HL-60 (cell line): ENCODE measurements at regions not wholly inside any gene's neighbourhood (a gene's known extent, or its start where the extent isn't known, plus 50 kb on each side); places are given as distances from the start of the nearest gene placed in this dataset.

Experiments
- DNase-seq, 2 experiments: peaks; one replicate each; pipeline ENCODE4 v3.0.0-alpha.2; 2010 to 2020; ENCODE audit warnings: low read depth in 1 of 2, low spot score in 1 of 2
- H3K27ac ChIP-seq: fragments of 250-450 bp; sonication (Bioruptor Pico); replicated peaks from 2 replicates; pipeline ENCODE4 v1.5.1; 2020; ENCODE audit warnings: mild to moderate bottlenecking, moderate library complexity
- H3K27me3 ChIP-seq: fragments of 250-450 bp; sonication (Bioruptor Pico); 2 replicates; pipeline ENCODE4 v1.5.1; 2021; ENCODE audit warnings: mild to moderate bottlenecking, moderate library complexity; ENCODE audit not compliant: insufficient read depth, poor library complexity, severe bottlenecking
- H3K4me3 ChIP-seq: replicated peaks from 2 replicates; pipeline ENCODE4 v1.5.1; 2011; ENCODE audit warnings: mild to moderate bottlenecking, control low read depth, low read length; ENCODE audit not compliant: insufficient read depth
- GABPA ChIP-seq: IDR thresholded peaks from 2 replicates; pipeline ENCODE4 v1.6.1; 2012; ENCODE audit warnings: low read depth
- POLR2AphosphoS5 ChIP-seq: IDR thresholded peaks from 2 replicates; pipeline ENCODE4 v1.6.1; 2012; ENCODE audit warnings: low read depth
- SPI1 ChIP-seq: IDR thresholded peaks from 2 replicates; pipeline ENCODE4 v1.6.1; 2012; ENCODE audit warnings: low read depth, mild to moderate bottlenecking, borderline replicate concordance
- TF ChIP-seq, protein P1 (sequence below): IDR thresholded peaks from 2 replicates; pipeline ENCODE4 v1.6.1; 2012; ENCODE audit warnings: low read depth; ENCODE audit not compliant: insufficient replicate concordance
- TF ChIP-seq, protein P2 (sequence below): IDR thresholded peaks from one replicate; pipeline ENCODE4 v1.5.1; 2011; ENCODE audit warnings: low read length, control low read depth, inconsistent platforms; ENCODE audit not compliant: insufficient read depth

DNA sequence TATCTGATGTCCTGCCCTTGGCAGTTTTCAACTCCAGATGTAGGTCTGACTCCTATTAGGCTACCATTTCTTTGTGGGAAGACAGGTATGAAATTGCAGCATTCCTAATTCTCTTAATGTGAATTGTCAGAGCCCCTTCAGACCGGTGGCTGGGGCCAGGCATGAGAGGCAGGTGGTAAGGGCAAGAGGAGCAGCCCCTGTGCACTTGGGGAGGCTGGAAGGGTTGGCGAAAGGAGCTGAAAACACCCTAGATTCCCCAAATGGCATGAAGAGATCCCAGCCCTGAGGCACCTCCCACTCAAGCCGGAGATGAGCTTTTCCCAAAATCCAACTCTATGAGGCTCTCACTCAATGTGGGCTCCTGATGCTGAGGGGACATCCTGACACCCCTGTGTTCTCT lies 453.2 kb downstream of the NR2F2 start:
- H3K27ac ChIP-seq = no peak overlapping the region
- H3K27me3 ChIP-seq = no peaks in the 10 kb centered on the region
- no peak for DNase-seq
- TF ChIP-seq, protein P1, sequence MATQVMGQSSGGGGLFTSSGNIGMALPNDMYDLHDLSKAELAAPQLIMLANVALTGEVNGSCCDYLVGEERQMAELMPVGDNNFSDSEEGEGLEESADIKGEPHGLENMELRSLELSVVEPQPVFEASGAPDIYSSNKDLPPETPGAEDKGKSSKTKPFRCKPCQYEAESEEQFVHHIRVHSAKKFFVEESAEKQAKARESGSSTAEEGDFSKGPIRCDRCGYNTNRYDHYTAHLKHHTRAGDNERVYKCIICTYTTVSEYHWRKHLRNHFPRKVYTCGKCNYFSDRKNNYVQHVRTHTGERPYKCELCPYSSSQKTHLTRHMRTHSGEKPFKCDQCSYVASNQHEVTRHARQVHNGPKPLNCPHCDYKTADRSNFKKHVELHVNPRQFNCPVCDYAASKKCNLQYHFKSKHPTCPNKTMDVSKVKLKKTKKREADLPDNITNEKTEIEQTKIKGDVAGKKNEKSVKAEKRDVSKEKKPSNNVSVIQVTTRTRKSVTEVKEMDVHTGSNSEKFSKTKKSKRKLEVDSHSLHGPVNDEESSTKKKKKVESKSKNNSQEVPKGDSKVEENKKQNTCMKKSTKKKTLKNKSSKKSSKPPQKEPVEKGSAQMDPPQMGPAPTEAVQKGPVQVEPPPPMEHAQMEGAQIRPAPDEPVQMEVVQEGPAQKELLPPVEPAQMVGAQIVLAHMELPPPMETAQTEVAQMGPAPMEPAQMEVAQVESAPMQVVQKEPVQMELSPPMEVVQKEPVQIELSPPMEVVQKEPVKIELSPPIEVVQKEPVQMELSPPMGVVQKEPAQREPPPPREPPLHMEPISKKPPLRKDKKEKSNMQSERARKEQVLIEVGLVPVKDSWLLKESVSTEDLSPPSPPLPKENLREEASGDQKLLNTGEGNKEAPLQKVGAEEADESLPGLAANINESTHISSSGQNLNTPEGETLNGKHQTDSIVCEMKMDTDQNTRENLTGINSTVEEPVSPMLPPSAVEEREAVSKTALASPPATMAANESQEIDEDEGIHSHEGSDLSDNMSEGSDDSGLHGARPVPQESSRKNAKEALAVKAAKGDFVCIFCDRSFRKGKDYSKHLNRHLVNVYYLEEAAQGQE = no peak
- TF ChIP-seq GABPA = no peak
- TF ChIP-seq POLR2AphosphoS5 = no peak
- no peak for TF ChIP-seq SPI1
- TF ChIP-seq, protein P2, sequence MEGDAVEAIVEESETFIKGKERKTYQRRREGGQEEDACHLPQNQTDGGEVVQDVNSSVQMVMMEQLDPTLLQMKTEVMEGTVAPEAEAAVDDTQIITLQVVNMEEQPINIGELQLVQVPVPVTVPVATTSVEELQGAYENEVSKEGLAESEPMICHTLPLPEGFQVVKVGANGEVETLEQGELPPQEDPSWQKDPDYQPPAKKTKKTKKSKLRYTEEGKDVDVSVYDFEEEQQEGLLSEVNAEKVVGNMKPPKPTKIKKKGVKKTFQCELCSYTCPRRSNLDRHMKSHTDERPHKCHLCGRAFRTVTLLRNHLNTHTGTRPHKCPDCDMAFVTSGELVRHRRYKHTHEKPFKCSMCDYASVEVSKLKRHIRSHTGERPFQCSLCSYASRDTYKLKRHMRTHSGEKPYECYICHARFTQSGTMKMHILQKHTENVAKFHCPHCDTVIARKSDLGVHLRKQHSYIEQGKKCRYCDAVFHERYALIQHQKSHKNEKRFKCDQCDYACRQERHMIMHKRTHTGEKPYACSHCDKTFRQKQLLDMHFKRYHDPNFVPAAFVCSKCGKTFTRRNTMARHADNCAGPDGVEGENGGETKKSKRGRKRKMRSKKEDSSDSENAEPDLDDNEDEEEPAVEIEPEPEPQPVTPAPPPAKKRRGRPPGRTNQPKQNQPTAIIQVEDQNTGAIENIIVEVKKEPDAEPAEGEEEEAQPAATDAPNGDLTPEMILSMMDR = no peak
- no peak overlapping the region for H3K4me3 ChIP-seq

DNA sequence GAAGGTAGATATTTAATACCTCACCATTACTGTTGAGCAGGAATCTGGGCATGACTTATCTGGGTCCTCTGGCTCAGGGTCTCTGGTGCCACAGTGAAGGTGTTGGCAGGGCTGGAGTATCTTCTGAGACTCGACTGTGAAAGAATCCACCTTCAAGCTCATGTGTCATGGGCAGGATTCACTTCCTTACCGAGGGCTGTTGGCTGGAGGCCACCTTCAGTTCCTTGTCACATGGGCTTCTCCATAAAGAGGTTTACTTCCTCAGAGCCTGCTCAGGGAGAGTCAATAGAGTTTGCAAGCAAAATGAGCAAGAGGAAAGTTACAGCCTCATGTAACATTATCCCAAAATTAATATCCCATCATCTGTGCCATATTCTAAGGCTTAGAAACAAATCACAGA lies 459.5 kb downstream of the NR2F2 start:
- peak overlapping the region; percentile 36 for H3K27ac ChIP-seq
- peak; percentile 52 to 74 for DNase-seq

DNA sequence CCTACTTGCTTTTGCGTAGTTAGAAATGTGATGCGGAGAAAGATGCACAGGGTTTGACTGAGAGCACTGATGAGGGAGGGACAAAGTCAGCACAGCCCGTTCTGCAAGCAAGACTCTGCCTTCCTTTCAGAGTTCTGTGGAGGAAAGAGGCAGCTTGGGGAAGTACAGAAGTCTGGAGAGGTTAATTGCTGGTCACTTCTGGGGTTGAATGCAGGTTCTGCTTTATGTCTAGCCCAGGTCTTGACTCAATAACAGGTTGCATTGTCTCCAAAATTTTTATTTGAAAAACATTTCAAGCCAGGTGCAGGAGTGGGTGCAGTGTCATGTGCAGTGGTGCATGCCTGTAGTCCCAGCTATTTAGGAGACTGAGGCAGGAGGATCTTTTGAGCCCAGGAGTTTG lies 461.7 kb downstream of the NR2F2 start:
- Histone ChIP-seq H3K27ac (no peak overlapping the region), H3K27me3 (no peaks in the 10 kb centered on the region), H3K4me3 (no peak overlapping the region)
- DNase-seq = peak in 1 of 2 experiments; percentile 53
- TF ChIP-seq, protein P2 = no peak
- TF ChIP-seq GABPA (no peak), SPI1 (no peak), POLR2AphosphoS5 (no peak)
- TF ChIP-seq, protein P1 = no peak

More for the DNA sequence above, 459.5 kb downstream of the NR2F2 start:
- Histone ChIP-seq H3K4me3 (no peak overlapping the region), H3K27me3 (no peaks in the 10 kb centered on the region)
- TF ChIP-seq, protein P2 = no peak
- peak; percentile 79; the same call in 1 of the 2 replicates for TF ChIP-seq SPI1

DNA sequence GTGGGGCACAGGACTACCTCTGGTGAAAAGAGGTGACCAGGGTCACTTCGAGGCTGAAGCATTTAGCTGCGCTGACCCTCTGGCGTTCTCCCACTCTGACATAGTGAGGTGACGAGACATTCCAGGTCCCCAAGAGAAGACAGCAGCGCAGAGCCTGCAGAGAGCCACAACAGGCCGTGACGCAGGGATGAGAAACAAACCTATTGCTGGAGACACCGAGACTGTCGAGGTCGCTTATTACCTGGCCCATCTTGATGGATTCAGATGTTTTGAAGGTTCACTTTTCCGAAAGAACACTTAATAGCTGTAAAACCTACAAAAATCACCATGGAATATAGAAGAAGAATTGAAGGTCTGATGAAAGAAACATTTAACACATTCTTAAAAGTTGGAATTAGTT lies 466.3 kb downstream of the NR2F2 start:
- no peaks in the 10 kb centered on the region for H3K27me3 ChIP-seq
- TF ChIP-seq SPI1 = no peak
- no peak for TF ChIP-seq POLR2AphosphoS5
- TF ChIP-seq, protein P2 = no peak
- TF ChIP-seq GABPA = no peak
- TF ChIP-seq, protein P1 = no peak
- H3K27ac ChIP-seq = no peak overlapping the region
- H3K4me3 ChIP-seq = no peak overlapping the region
- no peak for DNase-seq
